SU-DHL-6 (cell line): ENCODE measurements at regions not wholly inside any gene's neighbourhood (a gene's known extent, or its start where the extent isn't known, plus 50 kb on each side); places are given as distances from the start of the nearest gene placed in this dataset.

Experiments
- EZH2phosphoT487 ChIP-seq: fragments of 200-600 bp; sonication (generic), shearing (Covaris generic); conservative IDR thresholded peaks from 2 replicates; pipeline ENCODE4 v1.6.1; 2018; ENCODE audit warnings: mild to moderate bottlenecking, antibody characterized with exemption, low read length, moderate library complexity, mixed read lengths
- TF ChIP-seq, protein P1 (sequence below): fragments of 200-600 bp; sonication (generic); IDR thresholded peaks from one replicate; pipeline ENCODE4 v1.5.1; 2017; ENCODE audit warnings: antibody characterized with exemption, mild to moderate bottlenecking, low read length, moderate library complexity; ENCODE audit not compliant: insufficient read depth, poor library complexity, severe bottlenecking

DNA sequence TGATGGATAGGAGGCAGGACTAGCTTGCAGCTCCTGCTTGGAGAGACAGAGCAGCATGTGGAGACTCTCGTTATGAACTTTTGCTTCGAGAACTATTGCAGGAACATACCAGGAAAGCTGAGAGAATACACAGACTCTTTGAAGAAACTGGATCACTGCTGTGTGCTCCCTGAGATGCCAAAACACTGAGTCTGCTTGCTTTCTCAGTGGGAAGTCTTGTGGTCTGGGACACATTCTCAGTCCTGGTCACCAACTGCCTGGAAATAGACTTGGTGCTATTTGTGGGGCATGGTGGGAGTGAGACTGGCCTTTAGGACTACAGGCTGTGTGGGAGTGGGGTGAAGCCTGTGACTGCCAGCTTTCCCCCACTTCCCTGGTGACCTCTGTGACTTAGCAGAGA lies 252.6 kb downstream of the MED10 start:
- TF ChIP-seq, protein P1, sequence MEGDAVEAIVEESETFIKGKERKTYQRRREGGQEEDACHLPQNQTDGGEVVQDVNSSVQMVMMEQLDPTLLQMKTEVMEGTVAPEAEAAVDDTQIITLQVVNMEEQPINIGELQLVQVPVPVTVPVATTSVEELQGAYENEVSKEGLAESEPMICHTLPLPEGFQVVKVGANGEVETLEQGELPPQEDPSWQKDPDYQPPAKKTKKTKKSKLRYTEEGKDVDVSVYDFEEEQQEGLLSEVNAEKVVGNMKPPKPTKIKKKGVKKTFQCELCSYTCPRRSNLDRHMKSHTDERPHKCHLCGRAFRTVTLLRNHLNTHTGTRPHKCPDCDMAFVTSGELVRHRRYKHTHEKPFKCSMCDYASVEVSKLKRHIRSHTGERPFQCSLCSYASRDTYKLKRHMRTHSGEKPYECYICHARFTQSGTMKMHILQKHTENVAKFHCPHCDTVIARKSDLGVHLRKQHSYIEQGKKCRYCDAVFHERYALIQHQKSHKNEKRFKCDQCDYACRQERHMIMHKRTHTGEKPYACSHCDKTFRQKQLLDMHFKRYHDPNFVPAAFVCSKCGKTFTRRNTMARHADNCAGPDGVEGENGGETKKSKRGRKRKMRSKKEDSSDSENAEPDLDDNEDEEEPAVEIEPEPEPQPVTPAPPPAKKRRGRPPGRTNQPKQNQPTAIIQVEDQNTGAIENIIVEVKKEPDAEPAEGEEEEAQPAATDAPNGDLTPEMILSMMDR = no peak
- TF ChIP-seq EZH2phosphoT487 = no peak
